Left renal pelvis (tissue), 4 donors: ENCODE measurements at regions not wholly inside any gene's neighbourhood (a gene's known extent, or its start where the extent isn't known, plus 50 kb on each side); places are given as distances from the start of the nearest gene placed in this dataset.

Experiments
- DNase-seq, 4 donors: peaks; one replicate each; pipeline ENCODE4 v3.0.0-alpha.2; 2013; ENCODE audit warnings: low read depth in 4 of 4, low spot score in 3 of 4

DNA sequence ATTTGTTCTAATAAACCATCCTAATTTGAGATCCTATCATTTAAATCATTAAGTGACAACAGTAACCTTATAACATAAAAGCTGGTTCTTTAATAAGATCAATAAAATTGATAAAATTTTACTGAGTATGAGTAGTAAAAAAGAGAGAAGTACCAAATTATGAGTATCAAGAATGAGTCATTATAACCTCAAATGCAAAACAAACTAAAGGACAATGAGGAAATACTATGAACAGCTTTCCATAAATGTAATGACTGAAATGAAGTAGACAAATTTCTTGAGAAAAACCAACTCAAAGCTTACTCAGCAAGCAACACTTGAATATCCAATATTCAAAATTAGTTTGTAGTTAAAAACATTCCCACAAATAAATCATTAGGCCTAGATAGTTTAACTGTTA is 433.0 kb downstream of the ZEB2 start:
- no peak for DNase-seq

DNA sequence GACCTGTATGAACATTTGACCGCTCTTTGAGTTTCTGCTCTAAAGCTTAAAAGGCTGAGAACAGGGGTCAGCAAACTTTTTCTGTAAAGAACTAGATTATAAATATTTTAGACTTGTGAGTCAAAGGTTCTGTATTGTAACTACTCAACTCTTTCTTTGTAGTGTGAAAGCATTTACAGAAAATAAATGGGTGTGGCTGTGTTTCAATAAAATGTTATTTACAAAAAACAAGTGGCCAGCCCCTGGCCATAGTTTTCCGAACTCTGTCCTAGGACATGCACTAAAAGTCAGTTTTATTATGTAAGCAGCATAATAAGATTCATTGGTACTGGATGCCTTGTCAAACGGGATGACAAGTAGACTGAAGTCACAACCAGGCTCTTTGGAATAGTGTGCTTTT is 434.9 kb downstream of the ZEB2 start:
- DNase-seq, result no peak

DNA sequence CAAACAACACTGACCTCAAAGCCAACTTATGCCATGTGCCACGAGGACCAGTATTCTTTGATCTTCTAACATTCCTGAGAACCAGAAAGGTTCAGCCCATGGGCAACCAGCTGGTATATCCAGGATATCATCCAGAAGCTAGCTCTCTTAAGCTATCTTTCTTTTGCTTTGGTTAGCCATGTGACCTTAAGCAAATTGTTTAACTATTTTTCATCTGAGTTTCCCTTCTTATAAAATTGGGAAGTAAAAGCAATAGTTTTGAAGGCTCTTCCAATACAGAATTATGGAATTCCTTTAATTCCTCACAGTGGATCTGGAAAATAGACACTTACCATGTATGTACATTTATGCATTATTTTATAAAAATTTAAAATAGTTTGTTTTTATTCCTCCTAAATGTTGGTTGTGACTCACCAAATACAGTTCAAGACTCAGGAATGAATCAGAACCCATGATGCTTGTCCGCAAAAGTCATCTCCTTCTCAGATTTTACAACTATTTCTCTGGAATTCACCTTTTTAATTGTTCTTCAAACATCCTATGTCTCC is 435.7 kb downstream of the ZEB2 start:
- no peak for DNase-seq

DNA sequence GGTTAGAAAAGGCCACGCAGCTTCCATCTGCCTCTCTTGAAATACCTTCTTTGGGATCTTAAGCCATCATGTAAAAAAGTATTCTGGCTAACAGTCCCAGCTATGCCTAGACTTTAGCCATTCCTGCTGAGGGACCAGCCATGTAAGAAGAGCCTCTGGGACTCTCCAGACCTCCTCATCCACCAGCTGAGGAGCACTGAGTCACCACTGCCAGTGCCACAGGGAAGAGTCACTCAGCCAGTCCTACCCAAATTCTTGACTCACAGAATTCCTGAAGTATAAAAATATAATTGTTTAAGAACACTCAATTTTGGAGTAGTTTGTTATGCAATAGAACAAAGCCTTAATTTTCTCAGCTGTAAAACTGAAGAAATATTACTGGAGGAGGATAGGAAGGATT is 436.7 kb downstream of the ZEB2 start:
- no peak for DNase-seq

- no peak for DNase-seq
These were observed 437.1 kb downstream of the ZEB2 start for GRCh38 chr2:144082777-144083176.

GRCh38 chr2:144082327-144082726 is 437.6 kb downstream of the ZEB2 start:
- DNase-seq, result no peak

GRCh38 chr2:144081272-144081671 is 438.6 kb downstream of the ZEB2 start:
- DNase-seq, result no peak

DNA sequence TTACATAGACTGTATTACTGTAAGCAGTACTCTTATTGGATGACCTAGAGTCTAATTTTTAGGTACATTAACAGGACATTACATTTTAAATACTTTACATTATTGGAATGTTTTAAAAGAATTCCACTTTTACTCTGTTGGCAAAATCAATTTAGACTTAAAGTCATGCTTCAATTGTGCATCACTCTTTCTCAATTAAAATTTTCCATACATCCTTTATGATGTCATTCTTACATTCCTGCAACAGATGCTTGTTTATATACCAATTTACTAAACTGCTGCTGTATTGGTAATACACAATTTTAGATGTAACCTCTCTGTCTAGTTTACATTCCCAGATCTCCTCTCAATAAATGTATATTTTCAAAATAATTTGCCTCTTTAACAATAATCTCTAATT is 440.1 kb downstream of the ZEB2 start:
- no peak for DNase-seq

DNA sequence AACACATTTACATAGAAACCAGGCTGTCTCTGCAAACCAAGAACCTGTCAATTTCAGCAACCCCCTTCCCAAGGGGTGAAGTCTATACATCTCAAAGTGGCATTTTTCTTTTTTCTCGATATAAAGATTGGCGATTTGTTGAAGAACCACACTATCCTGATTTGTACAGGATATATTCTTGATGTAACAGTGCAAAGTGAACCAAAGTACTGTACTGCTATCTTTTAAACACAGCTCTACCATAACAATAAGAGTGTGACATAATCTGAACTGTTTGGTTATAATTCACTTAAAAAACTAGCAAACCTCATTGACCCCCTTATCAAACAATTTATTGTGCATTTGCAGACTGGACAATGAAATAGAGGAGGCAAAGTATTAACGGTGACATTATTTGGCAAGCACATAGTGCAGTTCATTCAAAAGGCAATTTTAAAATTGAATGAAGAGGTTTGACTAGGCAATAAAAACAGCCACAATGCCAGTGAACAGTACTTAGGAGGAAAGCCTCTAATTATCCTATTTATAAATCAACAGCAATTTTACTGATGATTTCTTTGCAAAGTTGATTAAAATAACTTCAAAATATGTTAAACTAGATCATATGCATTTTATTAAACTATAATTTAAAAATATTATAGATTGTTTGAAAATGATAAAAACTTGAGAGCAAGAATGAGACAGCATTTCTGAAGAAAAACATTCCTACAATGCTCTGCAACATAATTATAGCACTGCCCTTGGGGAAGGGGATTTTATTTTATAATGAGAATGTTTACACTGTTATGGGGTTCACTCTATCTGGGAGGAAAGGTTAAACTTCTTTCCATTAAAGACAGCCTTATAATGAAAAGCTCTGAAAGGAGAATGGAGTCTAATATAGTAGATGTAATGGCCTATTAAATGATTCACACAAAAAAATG is 440.9 kb downstream of the ZEB2 start:
- no peak for DNase-seq

- peak in 2 of 4 donors; percentile 48 to 51 for DNase-seq
These were observed 441.8 kb downstream of the ZEB2 start for GRCh38 chr2:144078106-144078505.

DNA sequence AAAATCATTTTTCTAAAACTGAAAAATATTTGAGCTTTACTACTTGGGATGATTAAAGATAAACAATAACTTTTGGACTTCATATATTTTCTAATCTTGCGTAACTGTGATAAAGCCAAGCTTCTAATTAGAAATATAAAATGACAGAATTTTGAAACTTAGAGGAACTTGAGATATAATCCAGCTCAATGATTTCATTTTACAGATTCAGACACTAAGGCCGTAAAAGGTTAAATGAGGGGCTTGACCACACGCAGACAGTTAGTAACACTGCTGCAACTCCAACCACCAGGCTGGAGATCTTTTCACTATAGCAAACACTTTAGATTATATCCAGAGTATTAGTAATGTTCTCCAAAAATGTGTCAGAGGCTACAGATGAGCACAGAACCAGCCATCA is 445.5 kb downstream of the ZEB2 start:
- DNase-seq, result no peak

- DNase-seq, result no peak
These were observed 448.5 kb downstream of the ZEB2 start for GRCh38 chr2:144071461-144071860.

DNA sequence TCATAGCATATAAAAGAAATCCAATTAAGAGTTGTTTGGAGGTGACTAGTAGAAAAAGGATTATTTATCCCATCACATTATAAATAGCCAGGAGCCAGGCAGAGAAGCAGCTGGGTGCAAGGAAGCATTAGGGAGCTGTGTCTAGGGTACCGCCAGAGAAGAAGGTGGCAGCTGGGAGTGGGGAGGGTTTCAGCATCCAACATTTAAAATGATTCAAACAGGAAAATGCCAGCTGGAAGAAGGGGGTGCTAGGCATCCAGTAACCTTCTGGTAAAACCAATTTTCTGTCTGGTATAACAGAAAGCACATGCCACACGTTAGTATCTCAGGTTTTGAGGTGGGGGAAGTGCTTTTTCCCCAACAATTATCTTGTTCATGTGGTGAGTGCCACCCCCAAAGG is 452.4 kb downstream of the ZEB2 start:
- no peak for DNase-seq

DNA sequence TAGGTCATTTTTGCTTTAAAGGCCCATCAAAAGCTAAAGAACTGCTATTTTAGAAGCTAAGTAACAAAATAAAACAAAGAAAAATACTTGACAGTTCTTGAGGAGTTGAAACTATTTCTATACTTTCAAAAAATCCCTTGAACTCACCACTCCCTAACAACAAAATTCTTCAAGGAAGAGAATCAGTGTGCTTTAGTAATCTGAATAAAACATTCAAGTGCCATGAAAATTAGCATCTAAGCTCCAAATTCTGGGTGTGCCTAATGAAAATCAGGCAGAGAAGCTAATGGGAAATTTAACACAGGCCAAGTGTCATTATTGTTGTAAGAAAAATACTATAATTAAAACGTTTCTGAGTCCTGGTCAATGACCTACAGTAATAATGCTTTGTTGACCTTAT is 456.3 kb downstream of the ZEB2 start:
- DNase-seq, result no peak

GRCh38 chr2:144054911-144055310 is 465.0 kb downstream of the ZEB2 start:
- no peak for DNase-seq

- DNase-seq, result no peak
These were observed 467.8 kb downstream of the ZEB2 start for GRCh38 chr2:144052083-144052482.

- DNase-seq, result no peak
These were observed 470.8 kb downstream of the ZEB2 start for GRCh38 chr2:144049137-144049536.

- DNase-seq, result no peak
These were observed 471.3 kb downstream of the ZEB2 start for GRCh38 chr2:144048631-144049060.

DNA sequence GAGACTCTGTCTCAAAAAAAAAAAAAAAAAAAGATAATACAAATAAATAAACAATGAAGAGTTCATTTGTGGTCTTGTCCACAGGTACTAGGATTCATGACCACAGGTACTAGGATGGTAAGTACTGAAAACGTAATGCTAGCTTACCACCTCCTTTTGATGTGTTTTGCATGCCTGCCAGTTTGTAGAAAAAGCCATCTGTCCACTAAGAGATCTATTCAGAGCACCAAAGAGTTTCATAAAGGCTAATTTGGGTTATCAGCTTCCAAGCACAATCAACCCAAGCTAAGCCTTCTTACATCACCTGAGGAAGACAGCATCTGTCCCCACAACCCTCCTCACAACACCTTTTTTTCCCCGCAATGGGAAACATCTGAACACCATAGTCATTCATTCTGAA is 477.2 kb downstream of the ZEB2 start:
- DNase-seq, result no peak

DNA sequence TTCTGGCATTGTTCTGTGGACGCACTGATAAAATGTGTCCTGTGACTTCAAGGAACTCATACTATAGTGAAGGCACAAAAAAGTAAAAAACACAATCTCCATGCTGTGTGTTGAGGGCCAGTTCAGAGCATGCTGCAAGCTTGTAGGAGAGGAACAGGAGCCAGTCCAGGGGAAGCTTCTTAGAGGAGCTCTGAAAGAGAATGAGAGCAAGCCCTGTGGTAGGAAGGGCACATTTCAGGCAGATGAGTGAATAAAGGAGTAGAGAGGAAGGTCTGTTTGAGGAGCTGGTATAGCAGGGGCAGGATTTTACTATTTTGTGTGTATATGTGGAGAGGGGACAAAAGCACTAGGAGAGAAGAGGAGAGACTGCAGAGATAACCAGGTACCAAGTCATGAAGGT is 478.3 kb downstream of the ZEB2 start:
- no peak for DNase-seq

- no peak for DNase-seq
These were observed 479.1 kb downstream of the ZEB2 start for GRCh38 chr2:144040834-144041233.

- DNase-seq, result no peak
These were observed 487.4 kb downstream of the ZEB2 start for GRCh38 chr2:144032566-144032965.
